Common myeloid progenitor, CD34-positive (primary cell): ENCODE measurements at regions not wholly inside any gene's neighbourhood (a gene's known extent, or its start where the extent isn't known, plus 50 kb on each side); places are given as distances from the start of the nearest gene placed in this dataset.
A peak's percentile ranks its signal among the peaks of the same experiment; 100 is the strongest.
"Not testable (repeated sequence)": the region's sequence is repeated elsewhere in the genome, so short reads cannot be mapped to it uniquely, and the experiment has no call there.

Experiments used
- CTCF ChIA-PET: fragments of 350-600 bp; sonication (Branson Sonifier 250); formaldehyde crosslinking; loops from one replicate; lab custom pipeline; 2021; ENCODE audit warnings: antibody characterized with exemption; lab: Charles Lee
- POLR2A ChIA-PET: fragments of 350-600 bp; sonication (Branson Sonifier 250); formaldehyde crosslinking; loops from one replicate; lab custom pipeline; 2021; ENCODE audit warnings: antibody characterized with exemption; lab: Charles Lee
- DNase-seq, 3 donors: peaks; one replicate each; pipeline versions ENCODE4 v3.0.0 to v3.0.0-alpha.2; 2013
- H3K27ac ChIP-seq, 2 experiments: 1 replicate in 1 of 2; 2 replicates in 1 of 2; pipeline ENCODE4 v1.7.0; 2013; ENCODE audit warnings: inconsistent platforms in 2 of 2, low read length in 2 of 2, mild to moderate bottlenecking in 2 of 2, low read depth in 1 of 2, moderate library complexity in 1 of 2; ENCODE audit not compliant: severe bottlenecking in 2 of 2, insufficient read depth in 1 of 2, poor library complexity in 1 of 2
- H3K27me3 ChIP-seq, 5 experiments: replicated peaks in 2 of 5; 1 replicate in 3 of 5; 2 replicates in 2 of 5; pipeline versions ENCODE4 v1.6.1 to v1.7.0; 2013; ENCODE audit warnings: low read length in 4 of 5, mild to moderate bottlenecking in 2 of 5, moderate library complexity in 2 of 5, inconsistent platforms in 1 of 5; ENCODE audit not compliant: insufficient read depth in 5 of 5, control insufficient read depth in 4 of 5
- H3K36me3 ChIP-seq, 4 experiments: 1 replicate in 2 of 4; 2 replicates in 2 of 4; pipeline versions ENCODE4 v1.6.1 to v1.7.0; 2013; ENCODE audit warnings: low read length in 3 of 4, control low read depth in 1 of 4, mild to moderate bottlenecking in 1 of 4; ENCODE audit not compliant: control insufficient read depth in 4 of 4, insufficient read depth in 4 of 4
- H3K4me1 ChIP-seq, 4 experiments: 1 replicate in 3 of 4; 2 replicates in 1 of 4; pipeline versions ENCODE4 v1.6.1 to v1.7.1; 2013; ENCODE audit warnings: low read length in 3 of 4, mild to moderate bottlenecking in 3 of 4, control low read depth in 1 of 4, inconsistent platforms in 1 of 4, moderate library complexity in 1 of 4; ENCODE audit not compliant: control insufficient read depth in 4 of 4, insufficient read depth in 4 of 4; ENCODE audit errors: control extremely low read depth in 1 of 4
- H3K4me3 ChIP-seq, 7 experiments: 1 replicate in 4 of 7; 2 replicates in 3 of 7; pipeline versions ENCODE4 v1.5.1 to v1.7.0; 2013; ENCODE audit warnings: mild to moderate bottlenecking in 7 of 7, low read length in 6 of 7, moderate library complexity in 6 of 7, inconsistent platforms in 2 of 7, low read depth in 2 of 7, control low read depth in 1 of 7; ENCODE audit not compliant: insufficient read depth in 4 of 7, control insufficient read depth in 1 of 7; ENCODE audit errors: extremely low read depth in 1 of 7
- H3K9me3 ChIP-seq, 5 experiments: 1 replicate in 4 of 5; 2 replicates in 1 of 5; pipeline versions ENCODE4 v1.6.1 to v1.7.1; 2013; ENCODE audit warnings: low read length in 4 of 5, mild to moderate bottlenecking in 2 of 5, inconsistent platforms in 1 of 5, low read depth in 1 of 5, moderate library complexity in 1 of 5; ENCODE audit not compliant: control insufficient read depth in 4 of 5, insufficient read depth in 2 of 5; ENCODE audit errors: control extremely low read depth in 1 of 5
- WGBS: methylation state at CpG from one replicate; pipeline ENCODE4 v1.1.5; 2013; ENCODE audit not compliant: insufficient coverage; 5-methylcytosine and 5-hydroxymethylcytosine counted together

DNA sequence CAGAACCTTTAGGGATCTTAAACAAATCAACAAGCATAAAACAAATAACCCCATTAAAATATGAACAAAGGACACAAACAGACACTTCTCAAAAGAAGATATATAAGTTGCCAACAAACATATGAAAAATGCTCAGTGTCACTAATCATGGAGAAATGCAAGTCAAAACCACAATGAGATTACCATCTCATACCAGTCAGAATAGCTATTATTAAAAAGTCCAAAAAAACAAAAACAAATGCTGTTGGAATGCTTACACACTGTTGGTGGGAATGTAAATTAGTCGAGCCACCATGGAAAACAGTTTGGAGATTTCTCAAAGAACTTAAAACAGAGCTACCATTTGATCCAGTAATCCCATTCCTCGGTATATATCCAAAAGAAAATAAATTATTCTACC is 423.6 kb downstream of the OTOL1 start:
- Histone ChIP-seq H3K36me3 (no peaks in the 10 kb centered on the region), H3K27me3 (no peaks in the 10 kb centered on the region), H3K9me3 (peaks cover 0 to 7% (median 0%) of the 10 kb centered on the region in 5 experiments), H3K4me1 (no peaks in the 10 kb centered on the region), H3K27ac (no peak overlapping the region), H3K4me3 (no peak overlapping the region)
- DNase-seq, result no peak
- no CpG with 5 or more reads among the region's 2 CpGs for WGBS
- CTCF ChIA-PET, result no interaction called here
- POLR2A ChIA-PET, result no interaction called here

DNA sequence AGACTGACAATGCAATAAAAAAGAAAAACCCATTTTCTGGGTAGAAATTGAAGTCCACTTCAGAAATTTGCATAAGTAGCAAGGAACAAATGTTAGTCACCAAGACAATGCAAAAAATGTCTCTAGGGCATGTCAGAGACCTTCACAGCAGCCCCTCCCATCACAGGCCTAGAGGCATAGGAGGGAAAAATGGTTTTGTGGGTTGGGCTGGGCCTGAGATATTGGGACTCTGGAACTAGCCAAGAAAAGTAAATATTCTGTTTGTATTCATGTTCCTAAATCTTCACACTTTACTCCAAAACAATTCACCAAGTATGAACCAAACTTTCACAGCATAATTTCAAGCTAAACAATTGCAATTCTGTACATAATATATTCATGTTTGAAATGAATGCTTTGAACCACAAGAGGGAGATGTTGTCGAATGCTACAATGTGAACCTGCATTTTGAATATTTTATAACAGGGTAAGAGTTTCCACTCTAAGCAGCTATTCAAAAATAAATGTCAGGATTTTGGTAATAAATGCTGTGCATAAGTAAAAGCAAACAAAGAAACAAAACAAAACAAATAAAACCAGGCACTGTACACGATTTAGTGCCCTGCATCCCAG is 429.2 kb downstream of the OTOL1 start:
- WGBS, result 100% methylated on average over 1 of the region's 2 CpGs
- Histone ChIP-seq H3K27me3 (no peaks in the 10 kb centered on the region), H3K4me1 (no peaks in the 10 kb centered on the region), H3K9me3 (peaks cover 0 to 7% (median 0%) of the 10 kb centered on the region in 5 experiments), H3K4me3 (no peak overlapping the region), H3K27ac (no peak overlapping the region), H3K36me3 (no peaks in the 10 kb centered on the region)
- peak in 2 of 3 donors; percentile 5 to 20 for DNase-seq
- ChIA-PET CTCF (no interaction called here), POLR2A (no interaction called here)

DNA sequence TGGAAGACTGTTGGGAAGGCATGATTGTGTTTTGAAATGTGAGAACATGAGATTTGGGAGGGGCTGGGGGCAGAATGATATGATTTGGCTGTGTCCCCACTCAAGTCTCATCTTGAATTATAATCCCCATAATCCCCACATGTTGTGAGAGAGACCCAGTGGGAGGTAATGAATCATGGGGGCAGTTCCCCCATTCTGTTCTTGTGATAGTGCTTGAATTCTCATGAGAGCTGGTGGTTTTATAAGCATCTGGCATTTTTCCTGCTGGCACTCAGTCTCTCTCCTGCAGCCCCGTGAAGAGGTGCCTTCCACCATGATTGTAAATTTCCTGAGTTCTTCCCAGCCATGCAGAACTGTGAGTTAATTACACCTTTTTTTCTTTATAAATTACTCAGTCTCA is 430.5 kb downstream of the OTOL1 start:
- CTCF ChIA-PET, result no interaction called here
- Histone ChIP-seq H3K27ac (no peak overlapping the region), H3K36me3 (no peaks in the 10 kb centered on the region), H3K27me3 (no peaks in the 10 kb centered on the region), H3K4me3 (no peak overlapping the region), H3K9me3 (peaks cover 0 to 9% (median 0%) of the 10 kb centered on the region in 5 experiments), H3K4me1 (no peaks in the 10 kb centered on the region)
- POLR2A ChIA-PET, result no interaction called here
- DNase-seq, result no peak
- 86% methylated on average over 1 of the region's 1 CpG for WGBS

DNA sequence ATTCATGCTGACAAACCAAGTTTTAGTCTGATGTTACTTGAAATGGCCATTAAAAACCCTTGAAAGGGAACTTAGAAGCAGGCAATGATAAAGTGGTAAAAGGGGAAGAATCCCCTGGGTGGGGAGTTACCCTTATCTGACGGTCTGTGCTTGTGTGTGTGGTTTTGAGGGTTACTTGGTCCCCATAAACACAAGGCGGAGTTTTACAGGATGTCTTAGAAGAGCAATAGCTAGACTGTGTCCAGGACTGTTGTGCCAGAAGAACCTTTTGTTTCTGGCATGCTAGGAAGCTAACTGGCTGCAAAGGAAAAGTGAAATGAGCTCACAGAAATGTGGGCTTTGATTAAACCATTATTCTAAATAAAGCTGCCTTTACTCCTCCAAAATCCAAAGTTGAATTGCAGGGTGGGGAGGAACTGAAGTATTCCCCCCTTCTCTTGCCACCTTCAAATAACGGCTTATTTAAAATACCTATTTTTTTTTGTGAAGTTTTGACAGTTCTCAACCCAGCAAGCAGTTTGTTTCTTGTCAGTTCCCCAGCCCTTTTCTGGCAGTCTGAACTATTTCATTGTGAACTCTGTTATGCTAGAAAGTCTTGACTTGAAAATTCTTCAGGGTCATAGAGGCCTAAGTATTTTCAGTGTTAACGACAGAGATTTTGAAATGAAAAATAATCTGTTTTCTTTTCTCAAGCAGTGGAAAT is 443.5 kb downstream of the OTOL1 start:
- no peaks in the 10 kb centered on the region for H3K36me3 ChIP-seq
- ChIA-PET CTCF (interaction anchor here (1.7 kb wide), 1 partner anchor 11 kb away, joined by 4 read pairs; no protein-coding TSS in a partner anchor), POLR2A (no interaction called here)
- peaks cover 0 to 10% (median 0%) of the 10 kb centered on the region in 5 experiments for H3K9me3 ChIP-seq
- H3K4me3 ChIP-seq, result peak overlapping the region in 4 of 7 experiments; percentile 23 to 64 (median 36)
- H3K4me1 ChIP-seq, result peaks cover 0 to 23% (median 10%) of the 10 kb centered on the region in 4 experiments
- no peaks in the 10 kb centered on the region for H3K27me3 ChIP-seq
- WGBS, result no CpG with 5 or more reads among the region's 4 CpGs
- peak; percentile 60 to 93 (median 90) for DNase-seq
- peak overlapping the region in 1 of 2 experiments; percentile 38 for H3K27ac ChIP-seq

DNA sequence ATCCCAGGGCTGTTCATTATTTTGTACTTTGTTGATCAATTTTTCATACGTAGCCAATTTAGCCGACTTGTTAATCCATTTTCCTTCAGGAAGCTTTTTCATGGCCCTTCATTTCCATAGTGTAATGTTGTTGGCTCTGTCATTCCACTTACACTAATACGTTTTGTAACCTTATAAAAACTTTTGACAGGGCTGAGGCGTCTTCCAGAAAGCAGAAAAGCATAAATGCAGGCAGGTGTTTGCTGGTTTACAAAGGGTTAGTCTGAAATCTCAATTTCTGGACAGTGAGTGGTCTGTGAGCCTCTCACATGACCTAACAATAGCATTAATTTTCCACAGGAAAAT is 444.0 kb downstream of the OTOL1 start:
- ChIA-PET POLR2A (no interaction called here), CTCF (interaction anchor here (0.6 to 1.7 kb wide), 2 partner anchors 11 to 62 kb away, joined by 3 to 4 read pairs; no protein-coding TSS in a partner anchor)
- Histone ChIP-seq H3K27me3 (no peaks in the 10 kb centered on the region), H3K27ac (no peak overlapping the region), H3K36me3 (no peaks in the 10 kb centered on the region), H3K4me1 (peaks cover 0 to 23% (median 10%) of the 10 kb centered on the region in 4 experiments), H3K9me3 (peaks cover 0 to 10% (median 0%) of the 10 kb centered on the region in 5 experiments), H3K4me3 (peak overlapping the region in 1 of 7 experiments; percentile 64)
- 100% methylated on average over 2 of the region's 4 CpGs for WGBS
- DNase-seq, result no peak

DNA sequence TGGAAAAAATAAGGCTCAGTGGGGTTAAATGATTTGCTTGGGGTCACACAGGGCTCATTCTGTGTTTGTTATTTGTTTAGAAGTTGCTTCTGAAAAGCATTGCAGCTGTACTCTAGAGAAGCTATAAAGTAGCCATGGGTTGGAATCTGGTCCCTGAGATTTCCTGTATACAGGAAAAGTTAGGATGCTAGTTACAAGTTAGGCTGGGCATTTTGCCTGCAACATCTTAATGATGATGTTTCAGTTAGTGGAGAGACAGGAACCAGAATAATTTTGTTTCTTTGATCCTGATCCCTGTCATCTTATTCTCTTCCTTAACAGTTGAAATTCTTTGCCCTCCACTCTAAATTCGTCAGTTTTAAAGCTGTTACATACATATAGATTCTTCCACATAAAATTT is 445.3 kb downstream of the OTOL1 start:
- DNase-seq, result no peak
- Histone ChIP-seq H3K36me3 (no peaks in the 10 kb centered on the region), H3K9me3 (peaks cover 0 to 10% (median 0%) of the 10 kb centered on the region in 5 experiments), H3K4me1 (peaks cover 0 to 33% (median 13%) of the 10 kb centered on the region in 4 experiments), H3K27me3 (no peaks in the 10 kb centered on the region), H3K4me3 (no peak overlapping the region), H3K27ac (no peak overlapping the region)
- CTCF ChIA-PET, result no interaction called here
- WGBS, result no CpG with 5 or more reads among the region's 1 CpG
- POLR2A ChIA-PET, result no interaction called here

DNA sequence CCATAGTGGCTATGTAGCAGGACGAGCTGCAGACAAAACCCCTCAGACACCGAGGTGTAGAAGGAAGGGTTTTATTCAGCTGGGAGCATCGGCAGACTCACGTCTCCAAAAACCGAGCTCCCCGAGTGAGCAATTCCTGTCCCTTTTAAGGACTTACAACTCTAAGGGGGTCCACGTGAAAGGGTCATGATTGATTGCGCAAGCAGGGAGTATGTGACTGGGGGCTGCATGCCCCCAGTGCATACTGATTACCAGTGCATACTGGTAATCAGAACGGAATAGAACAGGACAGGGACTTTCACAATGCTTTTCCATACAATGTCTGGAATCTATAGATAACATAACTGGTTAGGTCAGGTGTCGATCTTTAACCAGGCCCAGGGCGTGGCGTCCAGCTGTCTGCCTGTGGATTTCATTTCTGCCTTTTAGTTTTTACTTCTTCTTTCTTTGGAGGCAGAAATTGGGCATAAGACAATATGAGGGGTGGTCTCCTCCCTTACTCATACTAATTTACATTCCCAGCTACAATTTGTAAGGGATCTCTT is 447.3 kb downstream of the OTOL1 start:
- H3K4me1 ChIP-seq, result peaks cover 0 to 32% (median 13%) of the 10 kb centered on the region in 4 experiments
- H3K36me3 ChIP-seq, H3K4me3 ChIP-seq, H3K27ac ChIP-seq, H3K27me3 ChIP-seq, POLR2A ChIA-PET, CTCF ChIA-PET, H3K9me3 ChIP-seq: not testable (repeated sequence)
- DNase-seq, result peak in 2 of 3 donors; percentile 27 to 54
- WGBS, result 93% methylated on average over 8 of the region's 12 CpGs
